ENCODE measurements at regions not wholly inside any gene's neighbourhood (a gene's known extent, or its start where the extent isn't known, plus 50 kb on each side); places are given as distances from the start of the nearest gene placed in this dataset.

- Mint-ChIP-seq H3K9me3 (ENCODE audit: low read depth, unreplicated experiment) (no peaks in the 10 kb centered on the region), H3K36me3 (ENCODE audit: insufficient read depth, unreplicated experiment) (no peaks in the 10 kb centered on the region), H3K4me1 (ENCODE audit: low read depth, unreplicated experiment) (no peaks in the 10 kb centered on the region), H3K4me3 (ENCODE audit: low read depth, unreplicated experiment) (no peak overlapping the region), H3K27me3 (ENCODE audit: unreplicated experiment) (no peaks in the 10 kb centered on the region), H3K27ac (ENCODE audit: unreplicated experiment) (no peak overlapping the region)
- TF ChIP-seq, protein P1, sequence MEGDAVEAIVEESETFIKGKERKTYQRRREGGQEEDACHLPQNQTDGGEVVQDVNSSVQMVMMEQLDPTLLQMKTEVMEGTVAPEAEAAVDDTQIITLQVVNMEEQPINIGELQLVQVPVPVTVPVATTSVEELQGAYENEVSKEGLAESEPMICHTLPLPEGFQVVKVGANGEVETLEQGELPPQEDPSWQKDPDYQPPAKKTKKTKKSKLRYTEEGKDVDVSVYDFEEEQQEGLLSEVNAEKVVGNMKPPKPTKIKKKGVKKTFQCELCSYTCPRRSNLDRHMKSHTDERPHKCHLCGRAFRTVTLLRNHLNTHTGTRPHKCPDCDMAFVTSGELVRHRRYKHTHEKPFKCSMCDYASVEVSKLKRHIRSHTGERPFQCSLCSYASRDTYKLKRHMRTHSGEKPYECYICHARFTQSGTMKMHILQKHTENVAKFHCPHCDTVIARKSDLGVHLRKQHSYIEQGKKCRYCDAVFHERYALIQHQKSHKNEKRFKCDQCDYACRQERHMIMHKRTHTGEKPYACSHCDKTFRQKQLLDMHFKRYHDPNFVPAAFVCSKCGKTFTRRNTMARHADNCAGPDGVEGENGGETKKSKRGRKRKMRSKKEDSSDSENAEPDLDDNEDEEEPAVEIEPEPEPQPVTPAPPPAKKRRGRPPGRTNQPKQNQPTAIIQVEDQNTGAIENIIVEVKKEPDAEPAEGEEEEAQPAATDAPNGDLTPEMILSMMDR (IDR thresholded peaks at IDR 0.05; ENCODE audit: unreplicated experiment), result no peak
- no TSS peak for BruUV-seq (replicated peaks)
- CTCF ChIA-PET, result no interaction called here
- intact Hi-C loops (cut with micrococcal nuclease; ENCODE audit: unreplicated experiment), result no loop called here
- no peak for DNase-seq
These were observed 616.2 kb downstream of the EPM2A start for GRCh38 chr6:145119081-145119480.

DNA sequence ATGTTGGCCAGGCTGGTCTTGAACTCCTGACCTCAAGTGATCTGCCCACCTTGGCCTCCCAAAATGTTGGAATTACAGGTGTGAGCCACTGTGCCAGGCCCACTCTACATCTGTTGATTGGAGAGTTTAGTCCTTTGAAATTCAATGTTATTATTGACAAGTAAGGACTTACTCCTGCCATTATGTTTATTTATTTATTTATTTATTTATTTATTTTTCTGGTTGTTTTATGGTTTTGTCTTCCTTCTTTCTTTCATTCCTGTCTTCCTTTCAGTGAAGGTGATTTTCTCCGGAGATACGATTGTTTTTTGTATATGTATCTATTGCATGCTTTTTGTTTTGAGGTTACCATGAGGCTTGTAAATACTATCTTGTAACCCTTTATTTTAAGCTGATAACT lies 602.6 kb downstream of the EPM2A start:
- H3K36me3 Mint-ChIP-seq (ENCODE audit: insufficient read depth, unreplicated experiment), result no peaks in the 10 kb centered on the region
- no peaks in the 10 kb centered on the region for H3K27me3 Mint-ChIP-seq (ENCODE audit: unreplicated experiment)
- no peak for DNase-seq
- H3K4me3 Mint-ChIP-seq (ENCODE audit: low read depth, unreplicated experiment), result no peak overlapping the region
- CTCF ChIA-PET, result no interaction called here
- TF ChIP-seq, protein P1 (IDR thresholded peaks at IDR 0.05; ENCODE audit: unreplicated experiment), result no peak
- intact Hi-C loops (cut with micrococcal nuclease; ENCODE audit: unreplicated experiment), result no loop called here
- BruUV-seq (replicated peaks), result no TSS peak
- no peaks in the 10 kb centered on the region for H3K9me3 Mint-ChIP-seq (ENCODE audit: low read depth, unreplicated experiment)
- no peak overlapping the region for H3K27ac Mint-ChIP-seq (ENCODE audit: unreplicated experiment)
- H3K4me1 Mint-ChIP-seq (ENCODE audit: low read depth, unreplicated experiment), result no peaks in the 10 kb centered on the region

DNA sequence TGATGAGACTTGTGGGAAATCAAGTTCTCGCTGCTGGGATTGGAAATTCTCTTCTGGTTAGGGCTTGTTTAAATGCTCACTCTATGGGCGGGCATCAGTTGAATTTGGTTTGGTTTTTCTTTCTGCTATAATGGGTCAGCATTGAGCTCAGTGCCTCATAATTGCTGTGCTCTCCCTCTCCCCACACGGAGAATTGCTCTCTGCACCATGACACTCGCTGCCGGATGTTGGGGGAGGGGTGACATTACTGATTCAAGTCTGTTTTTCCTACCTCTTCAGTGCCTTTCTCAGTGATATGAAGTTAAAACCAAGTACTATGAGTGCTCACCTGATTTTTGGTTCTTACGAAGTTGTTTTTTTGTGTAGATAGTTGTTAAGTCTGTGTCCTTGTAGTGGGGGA lies 599.6 kb downstream of the EPM2A start:
- Mint-ChIP-seq H3K27me3 (ENCODE audit: unreplicated experiment) (no peaks in the 10 kb centered on the region), H3K36me3 (ENCODE audit: insufficient read depth, unreplicated experiment) (no peaks in the 10 kb centered on the region), H3K27ac (ENCODE audit: unreplicated experiment) (no peak overlapping the region), H3K4me1 (ENCODE audit: low read depth, unreplicated experiment) (no peaks in the 10 kb centered on the region), H3K9me3 (ENCODE audit: low read depth, unreplicated experiment) (no peaks in the 10 kb centered on the region), H3K4me3 (ENCODE audit: low read depth, unreplicated experiment) (no peak overlapping the region)
- TF ChIP-seq, protein P1 (IDR thresholded peaks at IDR 0.05; ENCODE audit: unreplicated experiment), result no peak
- DNase-seq, result no peak
- CTCF ChIA-PET, result no interaction called here
- intact Hi-C loops (cut with micrococcal nuclease; ENCODE audit: unreplicated experiment), result loop anchor here (5.0 kb wide), 1 partner anchor 548 kb away; no protein-coding TSS in a partner anchor
- no TSS peak for BruUV-seq (replicated peaks)

DNA sequence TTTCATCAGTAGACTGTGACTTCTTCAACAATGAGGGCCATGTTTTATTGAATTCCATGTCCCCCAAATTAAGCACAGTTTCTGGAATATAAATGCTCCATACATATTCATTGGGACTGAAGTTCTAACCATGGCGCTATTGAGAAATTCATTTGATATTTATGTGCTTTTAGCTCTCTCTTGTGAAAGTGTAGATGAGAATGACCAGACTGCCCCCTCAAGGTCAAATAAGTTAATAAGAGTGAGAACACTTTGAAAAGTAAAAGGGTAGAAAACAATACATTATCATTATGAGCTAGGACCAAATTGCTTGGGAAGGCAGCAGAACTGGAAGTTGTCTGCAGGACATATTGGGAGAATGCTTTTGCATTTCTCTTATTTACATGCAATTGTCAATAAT lies 597.9 kb downstream of the EPM2A start:
- DNase-seq, result no peak

More for the DNA sequence above, 597.9 kb downstream of the EPM2A start:
- Mint-ChIP-seq H3K27ac (ENCODE audit: unreplicated experiment) (no peak overlapping the region), H3K4me1 (ENCODE audit: low read depth, unreplicated experiment) (no peaks in the 10 kb centered on the region), H3K27me3 (ENCODE audit: unreplicated experiment) (no peaks in the 10 kb centered on the region), H3K4me3 (ENCODE audit: low read depth, unreplicated experiment) (no peak overlapping the region), H3K9me3 (ENCODE audit: low read depth, unreplicated experiment) (no peaks in the 10 kb centered on the region), H3K36me3 (ENCODE audit: insufficient read depth, unreplicated experiment) (no peaks in the 10 kb centered on the region)
- BruUV-seq (replicated peaks), result no TSS peak
- intact Hi-C loops (cut with micrococcal nuclease; ENCODE audit: unreplicated experiment), result loop anchor here (5.0 kb wide), 1 partner anchor 550 kb away; no protein-coding TSS in a partner anchor
- TF ChIP-seq, protein P1 (IDR thresholded peaks at IDR 0.05; ENCODE audit: unreplicated experiment), result no peak
- CTCF ChIA-PET, result no interaction called here
